Right atrium auricular region (tissue), 2 donors: ENCODE measurements at regions not wholly inside any gene's neighbourhood (a gene's known extent, or its start where the extent isn't known, plus 50 kb on each side); places are given as distances from the start of the nearest gene placed in this dataset.

Source experiments
- DNase-seq: peaks from one replicate; pipeline ENCODE4 v3.0.0-alpha.2; 2019; ENCODE audit warnings: low spot score
- H3K27ac ChIP-seq, 2 donors: fragments of 200-600 bp; sonication (generic); 1 replicate in 1 of 2; 2 replicates in 1 of 2; pipeline ENCODE4 v1.5.1; 2016 to 2019
- H3K27me3 ChIP-seq, 2 donors: fragments of 200-600 bp; sonication (generic); one replicate each; pipeline versions ENCODE4 v1.5.1 to v1.6.0; 2017 to 2019
- H3K36me3 ChIP-seq: fragments of 200-600 bp; sonication (generic); one replicate; pipeline ENCODE4 v1.5.1; 2016
- H3K4me1 ChIP-seq, 2 donors: fragments of 200-600 bp; sonication (generic); one replicate each; pipeline versions ENCODE4 v1.5.1 to v1.6.0; 2017 to 2019
- H3K4me3 ChIP-seq, 2 donors: fragments of 200-600 bp; sonication (generic); 1 replicate in 1 of 2; 2 replicates in 1 of 2; pipeline ENCODE4 v1.5.1; 2017 to 2019; ENCODE audit warnings: mild to moderate bottlenecking in 1 of 2, moderate library complexity in 1 of 2
- H3K9me3 ChIP-seq, 2 donors: fragments of 200-600 bp; sonication (generic); one replicate each; pipeline ENCODE4 v1.5.1; 2019
- TF ChIP-seq, protein P1 (sequence below), 2 donors: fragments of 200-600 bp; sonication (generic); IDR thresholded peaks; one replicate each; pipeline ENCODE4 v1.5.1; 2019; ENCODE audit warnings: antibody characterized with exemption in 2 of 2

DNA sequence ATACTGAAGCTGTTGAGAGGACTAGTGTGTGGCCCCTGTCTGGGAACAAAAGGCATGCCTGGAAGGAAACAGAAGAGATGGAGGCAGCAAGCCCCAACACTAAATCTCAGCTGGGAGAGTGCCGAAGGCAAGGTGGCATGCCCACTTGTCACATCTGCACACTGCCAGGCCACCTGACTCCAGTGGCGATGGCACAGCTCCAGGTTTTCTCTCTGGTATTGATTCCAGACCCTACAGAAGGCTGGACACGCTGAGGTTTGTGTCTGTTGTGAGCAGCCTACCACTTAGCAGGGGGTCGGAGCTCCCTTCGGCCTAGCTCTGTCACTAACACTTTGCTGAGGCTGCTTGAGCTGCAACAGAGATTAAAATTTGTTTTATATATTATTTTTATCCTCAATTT is 307.3 kb downstream of the TDRD15 start:
- TF ChIP-seq, protein P1, sequence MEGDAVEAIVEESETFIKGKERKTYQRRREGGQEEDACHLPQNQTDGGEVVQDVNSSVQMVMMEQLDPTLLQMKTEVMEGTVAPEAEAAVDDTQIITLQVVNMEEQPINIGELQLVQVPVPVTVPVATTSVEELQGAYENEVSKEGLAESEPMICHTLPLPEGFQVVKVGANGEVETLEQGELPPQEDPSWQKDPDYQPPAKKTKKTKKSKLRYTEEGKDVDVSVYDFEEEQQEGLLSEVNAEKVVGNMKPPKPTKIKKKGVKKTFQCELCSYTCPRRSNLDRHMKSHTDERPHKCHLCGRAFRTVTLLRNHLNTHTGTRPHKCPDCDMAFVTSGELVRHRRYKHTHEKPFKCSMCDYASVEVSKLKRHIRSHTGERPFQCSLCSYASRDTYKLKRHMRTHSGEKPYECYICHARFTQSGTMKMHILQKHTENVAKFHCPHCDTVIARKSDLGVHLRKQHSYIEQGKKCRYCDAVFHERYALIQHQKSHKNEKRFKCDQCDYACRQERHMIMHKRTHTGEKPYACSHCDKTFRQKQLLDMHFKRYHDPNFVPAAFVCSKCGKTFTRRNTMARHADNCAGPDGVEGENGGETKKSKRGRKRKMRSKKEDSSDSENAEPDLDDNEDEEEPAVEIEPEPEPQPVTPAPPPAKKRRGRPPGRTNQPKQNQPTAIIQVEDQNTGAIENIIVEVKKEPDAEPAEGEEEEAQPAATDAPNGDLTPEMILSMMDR (IDR thresholded peaks at IDR 0.05), result no peak
- Histone ChIP-seq H3K9me3 (no peaks in the 10 kb centered on the region), H3K36me3 (no peaks in the 10 kb centered on the region), H3K27ac (no peak overlapping the region), H3K27me3 (no peaks in the 10 kb centered on the region), H3K4me3 (no peak overlapping the region), H3K4me1 (no peaks in the 10 kb centered on the region)
- DNase-seq, result no peak

DNA sequence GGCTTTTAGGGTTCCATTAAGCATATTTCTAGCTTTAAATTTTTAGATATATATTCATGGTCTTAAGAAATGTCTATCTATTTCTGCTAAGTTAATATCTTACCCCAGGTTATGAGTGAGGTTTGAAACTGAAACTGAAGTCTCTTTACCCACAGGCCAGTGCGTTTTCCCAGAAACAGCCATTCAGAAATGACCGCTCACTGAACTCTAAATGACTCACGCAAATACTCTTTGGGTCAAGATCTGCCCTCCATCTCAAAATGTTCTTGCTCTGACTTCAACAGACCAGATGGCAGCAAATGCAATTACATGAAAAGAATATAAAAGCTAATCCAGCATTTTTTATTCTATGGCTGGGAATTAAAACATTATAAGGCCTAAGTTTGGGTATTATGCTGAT is 315.2 kb downstream of the TDRD15 start:
- H3K4me1 ChIP-seq, result peaks cover 0 to 7% of the 10 kb centered on the region in 2 donors
- no peak overlapping the region for H3K27ac ChIP-seq
- no peaks in the 10 kb centered on the region for H3K27me3 ChIP-seq
- no peak for DNase-seq
- no peaks in the 10 kb centered on the region for H3K9me3 ChIP-seq
- no peak overlapping the region for H3K4me3 ChIP-seq
- no peaks in the 10 kb centered on the region for H3K36me3 ChIP-seq
- TF ChIP-seq, protein P1 (IDR thresholded peaks at IDR 0.05), result no peak

DNA sequence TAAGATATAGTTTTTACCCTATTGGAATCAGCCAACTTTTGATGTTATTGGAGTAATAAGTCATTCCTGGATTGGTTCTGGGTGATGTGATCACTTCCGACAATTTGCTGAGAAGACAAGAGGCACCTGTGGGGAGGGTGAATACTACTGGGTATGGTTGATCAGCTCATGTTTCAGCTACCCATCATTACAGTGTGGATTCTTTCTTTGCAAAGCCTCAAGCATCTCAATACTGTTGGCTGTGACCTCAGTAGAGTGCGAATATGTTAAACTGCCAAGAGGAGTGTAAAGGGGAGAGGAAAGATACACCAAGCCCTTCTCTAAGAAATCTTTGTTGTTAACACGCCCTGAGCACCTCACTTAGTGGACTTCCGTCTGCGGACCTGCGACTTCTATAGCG is 317.7 kb downstream of the TDRD15 start:
- no peaks in the 10 kb centered on the region for H3K27me3 ChIP-seq
- peaks cover 0 to 7% of the 10 kb centered on the region in 2 donors for H3K4me1 ChIP-seq
- DNase-seq, result no peak
- TF ChIP-seq, protein P1 (IDR thresholded peaks at IDR 0.05), result no peak
- H3K4me3 ChIP-seq, result no peak overlapping the region
- H3K27ac ChIP-seq, result no peak overlapping the region
- H3K9me3 ChIP-seq, result no peaks in the 10 kb centered on the region
- H3K36me3 ChIP-seq, result no peaks in the 10 kb centered on the region

DNA sequence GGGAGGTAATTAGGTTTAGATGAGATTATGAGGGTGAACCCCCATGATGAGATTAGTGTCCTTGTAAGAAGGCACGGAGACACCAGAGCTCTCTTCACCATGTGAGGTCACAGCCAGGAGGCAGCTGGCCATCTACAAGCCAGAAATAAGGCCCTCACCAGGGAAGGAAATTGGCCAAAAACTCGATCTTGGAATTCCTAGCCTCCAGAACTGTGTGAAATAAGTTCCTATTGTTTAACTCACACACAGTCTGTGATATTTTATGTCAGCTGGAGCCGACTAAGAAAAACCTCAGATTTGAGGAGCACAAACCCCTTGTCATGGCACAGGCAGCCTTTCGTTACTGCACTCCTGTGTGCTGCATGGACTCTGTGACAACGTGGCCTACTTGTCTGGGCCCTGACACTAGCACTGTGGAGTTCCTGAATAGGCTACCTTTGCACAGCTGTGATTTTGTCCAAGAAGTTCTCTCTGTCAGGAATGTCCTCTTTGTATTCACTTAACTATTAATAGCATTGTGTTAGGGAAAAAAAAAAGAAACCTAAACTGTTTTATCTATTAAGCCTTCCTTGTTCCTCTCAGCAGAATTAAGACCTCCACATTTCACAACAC is 319.8 kb downstream of the TDRD15 start:
- Histone ChIP-seq H3K27ac (no peak overlapping the region), H3K36me3 (no peaks in the 10 kb centered on the region), H3K4me3 (no peak overlapping the region), H3K4me1 (peaks cover 0 to 7% of the 10 kb centered on the region in 2 donors), H3K9me3 (no peaks in the 10 kb centered on the region), H3K27me3 (no peaks in the 10 kb centered on the region)
- DNase-seq, result no peak
- TF ChIP-seq, protein P1 (IDR thresholded peaks at IDR 0.05), result no peak

DNA sequence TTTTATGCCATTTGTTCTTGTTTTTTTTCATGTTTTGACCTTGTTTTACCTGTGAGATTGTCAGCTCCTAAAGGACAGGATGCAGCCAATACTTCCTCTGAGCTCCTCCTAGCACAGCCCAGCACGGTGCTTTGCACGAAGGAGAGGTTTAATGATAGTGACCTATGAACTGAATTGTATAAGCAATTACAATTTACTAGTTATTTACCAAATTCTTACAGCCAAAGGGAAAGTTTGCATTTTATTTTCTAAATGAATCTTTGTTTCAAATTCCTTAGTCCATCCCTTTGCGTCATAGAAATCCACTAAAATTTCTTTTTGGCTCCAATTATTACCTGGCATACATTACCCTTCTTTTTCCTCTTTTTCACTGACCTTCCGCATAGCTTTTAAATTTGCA is 326.1 kb downstream of the TDRD15 start:
- TF ChIP-seq, protein P1 (IDR thresholded peaks at IDR 0.05), result no peak
- H3K4me1 ChIP-seq, result peaks cover 0 to 7% of the 10 kb centered on the region in 2 donors
- no peaks in the 10 kb centered on the region for H3K36me3 ChIP-seq
- H3K27me3 ChIP-seq, result no peaks in the 10 kb centered on the region
- H3K4me3 ChIP-seq, result no peak overlapping the region
- DNase-seq, result no peak
- no peak overlapping the region for H3K27ac ChIP-seq
- H3K9me3 ChIP-seq, result no peaks in the 10 kb centered on the region

DNA sequence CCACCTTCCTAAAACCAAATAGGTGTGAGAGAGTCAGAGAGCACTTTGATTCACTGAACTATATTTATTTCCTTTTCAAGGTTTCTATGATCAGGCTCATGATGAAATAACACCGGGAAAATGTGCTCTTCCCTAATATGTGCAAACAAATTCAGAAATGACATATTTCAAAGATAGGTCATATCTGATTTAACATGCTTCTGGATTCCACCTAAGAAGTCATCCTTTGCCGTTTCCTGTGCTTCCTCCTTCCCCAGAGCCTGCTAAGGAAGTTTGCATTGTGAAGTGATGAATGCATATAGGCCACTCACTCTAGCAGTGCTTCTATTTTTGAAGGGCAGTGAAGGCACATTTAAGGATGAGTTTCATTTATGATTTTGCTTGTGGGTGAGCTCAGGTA is 327.6 kb downstream of the TDRD15 start:
- Histone ChIP-seq H3K27me3 (no peaks in the 10 kb centered on the region), H3K36me3 (no peaks in the 10 kb centered on the region), H3K9me3 (no peaks in the 10 kb centered on the region), H3K27ac (no peak overlapping the region), H3K4me3 (no peak overlapping the region), H3K4me1 (peaks cover 0 to 7% of the 10 kb centered on the region in 2 donors)
- TF ChIP-seq, protein P1 (IDR thresholded peaks at IDR 0.05), result no peak
- DNase-seq, result no peak
